ENCODE measurements at regions not wholly inside any gene's neighbourhood (a gene's known extent, or its start where the extent isn't known, plus 50 kb on each side); places are given as distances from the start of the nearest gene placed in this dataset.

- DNase-seq, result no peak
Observed at GRCh38 chr18:28875059-28875458, 698.1 kb upstream of the CDH2 start.

- no peak for DNase-seq
Observed at GRCh38 chr18:28863396-28863795, 686.5 kb upstream of the CDH2 start.

GRCh38 chr18:28858248-28858647 is 681.3 kb upstream of the CDH2 start:
- no peak for DNase-seq

- no peak for DNase-seq
Observed at GRCh38 chr18:28855989-28856388, 679.1 kb upstream of the CDH2 start.

- no peak for DNase-seq
Observed at GRCh38 chr18:28855524-28855923, 678.6 kb upstream of the CDH2 start.

- no peak for DNase-seq
Observed at GRCh38 chr18:28854964-28855363, 678.0 kb upstream of the CDH2 start.

GRCh38 chr18:28846958-28847357 is 670.0 kb upstream of the CDH2 start:
- DNase-seq, result no peak

- DNase-seq, result no peak
Observed at GRCh38 chr18:28837100-28837499, 660.2 kb upstream of the CDH2 start.

GRCh38 chr18:28834889-28835288 is 658.0 kb upstream of the CDH2 start:
- DNase-seq, result no peak

- DNase-seq, result no peak
Observed at GRCh38 chr18:28831908-28832307, 655.0 kb upstream of the CDH2 start.

- no peak for DNase-seq
Observed at GRCh38 chr18:28831476-28831875, 654.5 kb upstream of the CDH2 start.

- DNase-seq, result no peak
Observed at GRCh38 chr18:28826107-28826506, 649.2 kb upstream of the CDH2 start.

- DNase-seq, result no peak
Observed at GRCh38 chr18:28824183-28824574, 647.2 kb upstream of the CDH2 start.

GRCh38 chr18:28823506-28824182 is 646.7 kb upstream of the CDH2 start:
- no peak for DNase-seq

GRCh38 chr18:28820353-28820752 is 643.4 kb upstream of the CDH2 start:
- DNase-seq, result no peak

GRCh38 chr18:28816155-28816554 is 639.2 kb upstream of the CDH2 start:
- DNase-seq, result no peak

- DNase-seq, result no peak
Observed at GRCh38 chr18:28814365-28814764, 637.4 kb upstream of the CDH2 start.

GRCh38 chr18:28808373-28808772 is 631.4 kb upstream of the CDH2 start:
- no peak for DNase-seq

GRCh38 chr18:28805491-28805890 is 628.6 kb upstream of the CDH2 start:
- DNase-seq, result no peak

GRCh38 chr18:28804512-28805202 is 627.7 kb upstream of the CDH2 start:
- no peak for DNase-seq

GRCh38 chr18:28802546-28802945 is 625.6 kb upstream of the CDH2 start:
- DNase-seq, result no peak

- DNase-seq, result no peak
Observed at GRCh38 chr18:28801876-28802275, 624.9 kb upstream of the CDH2 start.

- no peak for DNase-seq
Observed at GRCh38 chr18:28794459-28795245, 617.7 kb upstream of the CDH2 start.

- peak; percentile 4 for DNase-seq
Observed at GRCh38 chr18:28793901-28794300, 617.0 kb upstream of the CDH2 start.

Data from DMS153 (cell line).